ENCODE measurements at regions not wholly inside any gene's neighbourhood (a gene's known extent, or its start where the extent isn't known, plus 50 kb on each side); places are given as distances from the start of the nearest gene placed in this dataset.

GRCh38 chr4:66606215-66606614 lies 935.9 kb upstream of the EPHA5 start:
- intact Hi-C loops (cut with DNase I) = no loop called here
- ATAC-seq = no peak
- no peak for DNase-seq

GRCh38 chr4:66604192-66604591 lies 933.9 kb upstream of the EPHA5 start:
- no peak for ATAC-seq
- intact Hi-C loops (cut with DNase I) = no loop called here
- DNase-seq = no peak

DNA sequence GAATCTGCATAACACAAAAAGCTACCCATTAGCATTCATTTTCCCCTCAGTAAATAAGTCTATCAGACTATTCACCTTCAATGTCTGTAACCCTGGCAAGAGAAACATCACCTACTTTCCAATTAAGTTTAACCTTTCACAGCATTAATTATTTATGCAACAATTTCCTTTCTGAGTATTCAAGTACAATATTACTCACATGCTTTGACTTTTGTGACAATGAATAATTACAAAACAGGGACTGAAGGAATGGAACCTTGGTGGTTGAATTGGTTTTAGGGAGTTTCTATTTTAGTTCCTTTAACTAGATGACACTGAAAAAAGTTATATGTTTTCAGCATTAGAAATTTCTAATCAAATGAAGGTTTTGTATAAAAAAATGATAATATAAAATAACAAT lies 932.3 kb upstream of the EPHA5 start:
- DNase-seq (no peak), ATAC-seq (no peak)
- intact Hi-C loops (cut with DNase I) = no loop called here

- intact Hi-C loops (cut with DNase I) = no loop called here
Observed at GRCh38 chr4:66591968-66592367, 921.7 kb upstream of the EPHA5 start.

GRCh38 chr4:66590488-66591215 lies 920.4 kb upstream of the EPHA5 start:
- DNase-seq (no peak), ATAC-seq (no peak)
- intact Hi-C loops (cut with DNase I) = no loop called here

More at GRCh38 chr4:66591968-66592367, 921.7 kb upstream of the EPHA5 start:
- DNase-seq (no peak), ATAC-seq (no peak)

DNA sequence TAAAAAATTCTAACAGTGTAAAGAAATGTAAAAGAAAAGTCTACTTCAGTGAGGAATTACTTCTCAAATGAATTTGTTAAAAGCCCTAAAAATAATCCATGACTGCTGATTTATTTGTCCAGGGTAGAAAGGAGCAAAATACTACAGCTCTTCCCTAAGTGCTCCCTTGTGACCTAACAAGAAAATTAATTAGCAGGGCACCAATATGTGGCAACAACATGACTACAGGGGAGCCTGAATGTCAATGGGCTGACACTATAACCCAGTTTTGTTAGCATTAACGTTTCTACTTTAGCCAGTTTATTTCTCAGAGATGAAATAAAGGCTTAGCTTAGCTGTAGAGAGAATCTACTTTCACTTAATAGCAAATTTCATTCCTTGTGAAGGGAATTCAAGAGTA lies 918.9 kb upstream of the EPHA5 start:
- intact Hi-C loops (cut with DNase I) = no loop called here
- ATAC-seq (no peak), DNase-seq (no peak)

GRCh38 chr4:66585767-66586166 lies 915.5 kb upstream of the EPHA5 start:
- DNase-seq = no peak
- intact Hi-C loops (cut with DNase I) = no loop called here
- ATAC-seq = no peak

DNA sequence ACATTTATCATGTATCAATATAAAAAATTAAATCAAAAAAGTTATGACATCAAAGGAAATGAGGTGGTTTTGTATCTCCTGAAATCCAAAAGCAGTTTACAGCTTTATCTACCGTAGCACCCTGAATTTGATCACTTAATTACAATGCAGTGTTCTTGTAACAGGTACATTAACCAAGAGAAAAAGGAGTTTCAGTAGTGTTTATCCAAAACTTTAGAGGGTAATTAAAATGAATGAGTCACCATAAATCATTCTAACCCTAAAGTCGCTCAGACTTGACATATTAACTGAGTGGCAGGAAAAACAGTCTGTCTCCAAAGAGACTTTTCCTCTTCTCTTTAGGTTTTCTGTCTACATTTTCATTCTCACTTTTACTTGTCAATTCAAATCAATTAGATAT lies 907.6 kb upstream of the EPHA5 start:
- intact Hi-C loops (cut with DNase I) = no loop called here
- ATAC-seq (no peak), DNase-seq (no peak)

- DNase-seq (peak; percentile 46), ATAC-seq (peak; percentile 41 to 97)
- intact Hi-C loops (cut with DNase I) = no loop called here
Observed at GRCh38 chr4:66575008-66575696, 904.9 kb upstream of the EPHA5 start.

DNA sequence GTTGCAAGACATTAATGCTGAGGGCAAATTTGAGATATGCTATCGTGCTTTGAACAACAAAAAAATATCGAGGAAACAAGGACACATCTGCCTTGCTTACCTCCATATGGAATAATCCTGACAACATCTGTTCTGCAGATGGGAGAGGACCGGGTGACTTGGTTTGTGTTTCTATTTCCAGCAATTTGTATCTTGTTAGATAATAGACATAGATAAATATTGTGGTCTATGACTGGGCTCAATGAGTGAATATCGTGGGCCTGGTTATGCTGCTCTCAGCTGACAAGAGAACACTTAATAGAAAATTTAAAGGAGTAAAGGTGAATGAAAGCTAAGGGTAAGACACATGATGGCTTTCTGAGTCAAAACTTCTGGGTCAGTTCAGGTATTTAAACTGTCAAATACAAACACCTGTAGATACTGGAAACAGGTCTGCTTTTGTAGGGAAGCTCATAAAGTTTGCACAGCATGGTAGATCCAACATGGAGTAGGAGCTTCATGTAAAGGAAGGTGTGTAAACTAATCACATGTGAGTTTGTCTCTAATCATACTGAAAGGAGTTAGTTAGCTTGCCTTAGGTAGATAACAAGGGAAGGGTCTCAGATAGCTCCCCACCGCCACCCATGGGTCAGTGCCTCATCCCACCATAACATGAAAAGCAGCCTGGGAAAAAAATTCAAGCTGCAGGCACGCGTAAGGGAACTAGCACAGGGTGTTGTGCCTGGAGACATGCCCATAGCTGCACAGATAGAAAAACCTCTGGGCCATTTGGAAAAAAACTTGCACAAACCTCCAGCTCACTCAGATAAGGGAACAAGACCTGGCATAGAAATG lies 904.1 kb upstream of the EPHA5 start:
- ATAC-seq (peak in 1 of 2 donors; percentile 83), DNase-seq (no peak)
- intact Hi-C loops (cut with DNase I) = no loop called here

DNA sequence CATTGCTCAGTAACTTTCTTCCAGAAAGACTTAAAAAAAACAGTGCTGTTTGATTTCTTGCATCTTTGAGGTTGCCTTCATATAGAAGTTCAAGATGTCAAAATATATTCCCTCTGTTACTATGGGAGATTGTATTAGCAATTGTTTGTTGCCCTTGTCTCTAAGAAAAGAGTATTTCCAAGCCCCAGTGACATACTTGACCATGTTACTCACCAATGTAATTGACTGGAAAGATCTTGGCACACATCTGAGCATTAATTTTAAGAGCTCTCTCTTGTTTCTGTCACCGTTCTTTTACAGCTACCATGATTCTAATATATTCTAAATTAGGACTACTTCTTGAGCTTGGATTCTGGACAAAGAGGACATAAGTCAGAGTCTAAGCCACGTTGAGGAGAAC lies 902.7 kb upstream of the EPHA5 start:
- peak in 1 of 2 donors; percentile 25 for ATAC-seq
- intact Hi-C loops (cut with DNase I) = no loop called here

GRCh38 chr4:66571145-66571695 lies 900.9 kb upstream of the EPHA5 start:
- intact Hi-C loops (cut with DNase I) = no loop called here
- ATAC-seq (no peak), DNase-seq (no peak)

More for the DNA sequence above, 902.7 kb upstream of the EPHA5 start:
- DNase-seq = no peak

GRCh38 chr4:66569228-66569627 lies 898.9 kb upstream of the EPHA5 start:
- ATAC-seq (no peak), DNase-seq (no peak)
- intact Hi-C loops (cut with DNase I) = no loop called here

GRCh38 chr4:66568431-66568830 lies 898.1 kb upstream of the EPHA5 start:
- intact Hi-C loops (cut with DNase I) = no loop called here
- ATAC-seq (no peak), DNase-seq (no peak)

GRCh38 chr4:66568001-66568400 lies 897.7 kb upstream of the EPHA5 start:
- no peak for ATAC-seq
- no peak for DNase-seq
- intact Hi-C loops (cut with DNase I) = no loop called here

DNA sequence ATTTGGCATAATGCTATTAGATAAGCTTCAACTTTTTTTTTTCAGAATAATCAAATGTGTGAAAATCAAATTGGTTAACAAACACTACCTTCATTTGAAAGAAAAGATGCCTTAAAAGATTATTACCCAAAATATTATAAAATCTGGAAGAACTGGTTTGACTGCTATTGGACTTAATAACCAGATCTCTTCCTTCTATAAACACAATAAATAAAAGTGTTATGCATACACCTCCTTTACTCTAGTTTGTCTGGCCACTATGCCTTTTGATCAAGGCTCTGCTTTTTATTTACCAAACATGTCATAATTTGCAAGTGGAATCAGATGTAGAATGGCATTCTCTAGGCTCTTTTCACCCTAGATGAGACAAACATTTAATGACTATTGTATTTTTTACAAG lies 897.3 kb upstream of the EPHA5 start:
- intact Hi-C loops (cut with DNase I) = no loop called here
- no peak for DNase-seq
- ATAC-seq = no peak

DNA sequence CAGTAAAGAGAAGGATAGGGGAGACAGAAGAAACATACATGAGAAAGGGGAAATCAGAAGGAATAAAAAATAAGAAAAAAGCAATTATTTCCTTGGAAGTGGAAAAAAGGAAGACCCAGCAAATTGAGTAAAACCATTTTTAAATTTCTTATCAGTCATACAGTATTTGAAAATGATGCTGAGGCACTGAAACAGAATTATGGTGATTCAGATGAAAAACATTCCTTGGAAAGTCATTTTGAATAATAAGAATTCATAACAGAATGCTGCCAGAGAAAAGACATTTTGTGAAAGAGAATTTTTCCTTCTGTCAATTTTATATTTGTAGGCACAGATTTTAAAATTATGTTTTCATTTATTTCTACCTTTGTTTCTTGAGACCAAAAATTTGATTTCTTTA lies 895.5 kb upstream of the EPHA5 start:
- ATAC-seq = peak in 1 of 2 donors; percentile 60

DNA sequence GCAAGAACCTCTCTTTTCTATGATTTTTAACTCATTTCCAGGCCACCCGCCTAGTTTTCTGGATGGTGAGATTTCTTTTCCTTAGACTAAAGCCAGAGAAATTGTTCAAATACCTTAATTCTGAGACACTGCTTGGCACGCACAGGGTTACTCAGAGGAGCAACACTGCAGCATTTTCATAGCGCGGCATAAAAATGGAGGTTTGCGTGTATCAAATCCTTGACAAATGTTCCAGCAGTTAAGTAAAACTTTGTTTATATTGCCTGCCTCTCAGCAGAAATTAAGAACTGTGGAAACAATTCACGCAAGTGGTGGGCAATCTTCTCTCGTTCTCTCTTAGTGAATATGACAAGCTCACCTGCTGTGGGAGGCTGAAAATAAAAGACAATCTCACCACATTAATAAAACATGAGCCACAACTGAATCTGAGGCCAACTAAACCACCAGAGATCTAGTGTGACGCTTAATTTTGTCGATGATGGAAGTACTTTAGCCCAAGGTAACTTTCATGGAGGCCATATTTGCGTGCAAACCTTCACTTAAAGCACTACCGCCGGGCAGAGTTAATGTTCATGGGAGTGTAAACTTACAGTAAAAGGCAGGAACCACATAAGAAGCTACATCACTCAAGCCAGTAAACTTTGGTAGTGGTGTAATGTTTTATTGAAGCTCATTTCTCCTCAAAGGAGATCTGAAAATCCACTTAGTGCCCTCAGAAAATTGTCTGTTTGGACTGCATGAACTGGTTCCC lies 894.8 kb upstream of the EPHA5 start:
- peak; percentile 23 to 80 for ATAC-seq
- no peak for DNase-seq
- intact Hi-C loops (cut with DNase I) = no loop called here

More for the DNA sequence above, 895.5 kb upstream of the EPHA5 start:
- intact Hi-C loops (cut with DNase I) = no loop called here
- no peak for DNase-seq

GRCh38 chr4:66562276-66562806 lies 892.1 kb upstream of the EPHA5 start:
- DNase-seq = no peak
- intact Hi-C loops (cut with DNase I) = no loop called here
- peak in 1 of 2 donors; percentile 46 for ATAC-seq

All from left cardiac atrium (tissue), 4 donors.